ENCODE measurements at regions not wholly inside any gene's neighbourhood (a gene's known extent, or its start where the extent isn't known, plus 50 kb on each side); places are given as distances from the start of the nearest gene placed in this dataset.

DNA sequence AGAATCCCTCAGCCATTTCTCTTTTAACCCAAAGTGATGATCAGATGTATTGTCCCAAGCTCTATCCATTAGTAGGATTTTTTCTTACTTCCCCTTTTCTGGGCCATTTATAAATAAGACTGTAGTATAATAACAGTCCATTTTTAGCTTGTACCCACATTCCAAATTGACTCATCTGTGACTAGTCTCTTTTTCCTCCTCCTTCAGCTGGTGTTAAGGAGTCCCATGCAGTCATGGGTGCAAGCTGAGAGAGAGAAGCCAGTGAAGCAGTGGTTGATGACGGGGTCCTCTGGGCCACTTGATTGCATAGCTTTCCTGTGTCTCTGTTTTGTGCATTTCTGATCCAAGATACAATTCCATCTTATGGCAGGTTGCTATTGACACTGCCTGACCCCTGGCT is 476.0 kb upstream of the CD180 start:
- no peaks in the 10 kb centered on the region for H3K36me3 ChIP-seq (ENCODE audit: control insufficient read depth, insufficient read depth, low read length)
- no peak overlapping the region for H3K9ac ChIP-seq (ENCODE audit: low read depth, low read length)
- H3K9me3 ChIP-seq (ENCODE audit: control insufficient read depth, insufficient read depth, low read length), result peaks cover 4% of the 10 kb centered on the region
- no peaks in the 10 kb centered on the region for H3K4me1 ChIP-seq (ENCODE audit: control insufficient read depth, insufficient read depth, low read length)
- H3K27ac ChIP-seq (ENCODE audit: low read depth, low read length), result no peak overlapping the region
- no peaks in the 10 kb centered on the region for H3K27me3 ChIP-seq (ENCODE audit: control insufficient read depth, insufficient read depth, low read length)
- no peak overlapping the region for H3K4me3 ChIP-seq (ENCODE audit: low read depth, low read length)

- no peaks in the 10 kb centered on the region for H3K27me3 ChIP-seq (ENCODE audit: control insufficient read depth, insufficient read depth, low read length)
- no peaks in the 10 kb centered on the region for H3K36me3 ChIP-seq (ENCODE audit: control insufficient read depth, insufficient read depth, low read length)
- H3K9ac ChIP-seq (ENCODE audit: low read depth, low read length), result no peak overlapping the region
- H3K9me3 ChIP-seq (ENCODE audit: control insufficient read depth, insufficient read depth, low read length), result peaks cover 21% of the 10 kb centered on the region
- no peak overlapping the region for H3K4me3 ChIP-seq (ENCODE audit: low read depth, low read length)
- H3K27ac ChIP-seq (ENCODE audit: low read depth, low read length), result no peak overlapping the region
- no peaks in the 10 kb centered on the region for H3K4me1 ChIP-seq (ENCODE audit: control insufficient read depth, insufficient read depth, low read length)
Observed at GRCh38 chr5:67669916-67670315, 473.3 kb upstream of the CD180 start.

GRCh38 chr5:67660149-67660548 is 463.6 kb upstream of the CD180 start:
- Histone ChIP-seq H3K9ac (ENCODE audit: low read depth, low read length) (no peak overlapping the region), H3K4me1 (ENCODE audit: control insufficient read depth, insufficient read depth, low read length) (no peaks in the 10 kb centered on the region), H3K27ac (ENCODE audit: low read depth, low read length) (no peak overlapping the region), H3K36me3 (ENCODE audit: control insufficient read depth, insufficient read depth, low read length) (no peaks in the 10 kb centered on the region), H3K9me3 (ENCODE audit: control insufficient read depth, insufficient read depth, low read length) (no peaks in the 10 kb centered on the region), H3K27me3 (ENCODE audit: control insufficient read depth, insufficient read depth, low read length) (no peaks in the 10 kb centered on the region), H3K4me3 (ENCODE audit: low read depth, low read length) (no peak overlapping the region)

GRCh38 chr5:67659288-67659687 is 462.7 kb upstream of the CD180 start:
- Histone ChIP-seq H3K4me1 (ENCODE audit: control insufficient read depth, insufficient read depth, low read length) (no peaks in the 10 kb centered on the region), H3K27ac (ENCODE audit: low read depth, low read length) (no peak overlapping the region), H3K36me3 (ENCODE audit: control insufficient read depth, insufficient read depth, low read length) (no peaks in the 10 kb centered on the region), H3K9ac (ENCODE audit: low read depth, low read length) (no peak overlapping the region), H3K4me3 (ENCODE audit: low read depth, low read length) (no peak overlapping the region), H3K27me3 (ENCODE audit: control insufficient read depth, insufficient read depth, low read length) (no peaks in the 10 kb centered on the region), H3K9me3 (ENCODE audit: control insufficient read depth, insufficient read depth, low read length) (no peaks in the 10 kb centered on the region)

GRCh38 chr5:67657055-67657454 is 460.5 kb upstream of the CD180 start:
- H3K36me3 ChIP-seq (ENCODE audit: control insufficient read depth, insufficient read depth, low read length), result no peaks in the 10 kb centered on the region
- no peaks in the 10 kb centered on the region for H3K9me3 ChIP-seq (ENCODE audit: control insufficient read depth, insufficient read depth, low read length)
- H3K9ac ChIP-seq (ENCODE audit: low read depth, low read length), result no peak overlapping the region
- no peaks in the 10 kb centered on the region for H3K27me3 ChIP-seq (ENCODE audit: control insufficient read depth, insufficient read depth, low read length)
- no peaks in the 10 kb centered on the region for H3K4me1 ChIP-seq (ENCODE audit: control insufficient read depth, insufficient read depth, low read length)
- no peak overlapping the region for H3K4me3 ChIP-seq (ENCODE audit: low read depth, low read length)
- no peak overlapping the region for H3K27ac ChIP-seq (ENCODE audit: low read depth, low read length)

DNA sequence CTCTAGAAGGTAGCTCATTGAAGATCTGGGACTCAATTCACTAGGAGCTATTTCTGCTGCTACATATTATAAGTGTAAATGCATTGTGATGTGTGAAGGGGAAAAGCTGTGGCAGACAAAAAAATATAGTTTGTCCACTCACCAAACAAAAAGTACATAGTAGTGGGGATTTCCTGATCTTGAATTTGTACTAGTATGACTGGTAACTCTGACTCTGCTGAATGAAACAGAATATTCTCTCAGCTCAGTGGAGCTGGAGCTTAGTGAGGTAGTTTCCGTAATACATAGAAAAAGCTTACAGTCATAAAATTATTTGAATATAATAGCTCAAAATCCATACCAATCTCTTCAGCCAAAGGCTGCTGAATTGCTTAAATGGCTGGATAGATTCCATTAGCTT is 455.6 kb upstream of the CD180 start:
- no peaks in the 10 kb centered on the region for H3K9me3 ChIP-seq (ENCODE audit: control insufficient read depth, insufficient read depth, low read length)
- no peak overlapping the region for H3K4me3 ChIP-seq (ENCODE audit: low read depth, low read length)
- H3K4me1 ChIP-seq (ENCODE audit: control insufficient read depth, insufficient read depth, low read length), result no peaks in the 10 kb centered on the region
- no peaks in the 10 kb centered on the region for H3K36me3 ChIP-seq (ENCODE audit: control insufficient read depth, insufficient read depth, low read length)
- no peaks in the 10 kb centered on the region for H3K27me3 ChIP-seq (ENCODE audit: control insufficient read depth, insufficient read depth, low read length)
- no peak overlapping the region for H3K9ac ChIP-seq (ENCODE audit: low read depth, low read length)
- no peak overlapping the region for H3K27ac ChIP-seq (ENCODE audit: low read depth, low read length)

DNA sequence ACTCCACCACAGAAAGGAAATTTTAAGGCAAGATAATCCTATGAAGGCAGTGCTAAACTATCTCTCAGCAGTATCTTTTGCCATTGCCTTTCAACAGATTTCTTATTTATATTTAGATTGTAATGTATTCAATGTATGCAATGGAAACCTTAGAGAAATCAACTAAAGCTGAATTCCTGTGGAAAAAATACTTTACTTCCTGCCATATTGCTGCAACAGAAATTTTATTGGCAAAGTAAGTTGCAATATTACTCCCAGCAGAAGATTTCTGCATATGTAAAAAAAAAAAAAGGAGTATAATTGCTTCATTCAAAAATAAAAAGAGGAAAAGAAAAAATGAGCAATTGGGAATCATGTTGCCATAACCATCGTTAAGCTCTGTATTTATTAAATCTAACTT is 454.6 kb upstream of the CD180 start:
- H3K27ac ChIP-seq (ENCODE audit: low read depth, low read length), result no peak overlapping the region
- H3K9me3 ChIP-seq (ENCODE audit: control insufficient read depth, insufficient read depth, low read length), result no peaks in the 10 kb centered on the region
- H3K4me1 ChIP-seq (ENCODE audit: control insufficient read depth, insufficient read depth, low read length), result no peaks in the 10 kb centered on the region
- no peaks in the 10 kb centered on the region for H3K27me3 ChIP-seq (ENCODE audit: control insufficient read depth, insufficient read depth, low read length)
- H3K4me3 ChIP-seq (ENCODE audit: low read depth, low read length), result no peak overlapping the region
- no peaks in the 10 kb centered on the region for H3K36me3 ChIP-seq (ENCODE audit: control insufficient read depth, insufficient read depth, low read length)
- no peak overlapping the region for H3K9ac ChIP-seq (ENCODE audit: low read depth, low read length)

GRCh38 chr5:67648201-67648671 is 451.6 kb upstream of the CD180 start:
- no peak overlapping the region for H3K9ac ChIP-seq (ENCODE audit: low read depth, low read length)
- H3K27ac ChIP-seq (ENCODE audit: low read depth, low read length), result no peak overlapping the region
- no peaks in the 10 kb centered on the region for H3K36me3 ChIP-seq (ENCODE audit: control insufficient read depth, insufficient read depth, low read length)
- H3K27me3 ChIP-seq (ENCODE audit: control insufficient read depth, insufficient read depth, low read length), result no peaks in the 10 kb centered on the region
- H3K9me3 ChIP-seq (ENCODE audit: control insufficient read depth, insufficient read depth, low read length), result peaks cover 5% of the 10 kb centered on the region; the same call in 1 of the 2 replicates
- no peak overlapping the region for H3K4me3 ChIP-seq (ENCODE audit: low read depth, low read length)
- H3K4me1 ChIP-seq (ENCODE audit: control insufficient read depth, insufficient read depth, low read length), result no peaks in the 10 kb centered on the region

DNA sequence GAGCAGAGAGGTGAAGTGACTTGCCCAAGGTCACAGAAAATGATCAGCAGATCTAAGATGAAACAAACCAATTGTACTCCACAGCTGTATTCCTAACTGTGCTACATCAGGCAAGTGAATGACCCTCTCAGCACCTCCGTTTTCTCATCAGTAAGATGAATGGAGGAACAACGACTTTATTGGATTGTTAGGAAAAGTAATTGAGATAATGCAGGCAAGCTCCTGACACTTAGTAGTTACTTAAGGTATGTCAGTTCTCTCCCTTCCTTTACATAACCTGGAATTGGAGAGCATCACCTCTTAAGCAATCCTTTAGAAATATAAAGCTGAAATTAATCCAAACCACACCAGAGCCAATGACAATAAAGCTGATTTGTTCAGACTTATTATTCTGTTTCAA is 451.2 kb upstream of the CD180 start:
- no peaks in the 10 kb centered on the region for H3K36me3 ChIP-seq (ENCODE audit: control insufficient read depth, insufficient read depth, low read length)
- H3K4me3 ChIP-seq (ENCODE audit: low read depth, low read length), result no peak overlapping the region
- H3K27me3 ChIP-seq (ENCODE audit: control insufficient read depth, insufficient read depth, low read length), result no peaks in the 10 kb centered on the region
- no peak overlapping the region for H3K9ac ChIP-seq (ENCODE audit: low read depth, low read length)
- H3K4me1 ChIP-seq (ENCODE audit: control insufficient read depth, insufficient read depth, low read length), result no peaks in the 10 kb centered on the region
- peaks cover 5% of the 10 kb centered on the region; the same call in 1 of the 2 replicates for H3K9me3 ChIP-seq (ENCODE audit: control insufficient read depth, insufficient read depth, low read length)
- no peak overlapping the region for H3K27ac ChIP-seq (ENCODE audit: low read depth, low read length)

GRCh38 chr5:67644221-67644920 is 447.8 kb upstream of the CD180 start:
- no peaks in the 10 kb centered on the region for H3K4me1 ChIP-seq (ENCODE audit: control insufficient read depth, insufficient read depth, low read length)
- H3K27me3 ChIP-seq (ENCODE audit: control insufficient read depth, insufficient read depth, low read length), result no peaks in the 10 kb centered on the region
- peaks cover 5% of the 10 kb centered on the region; the same call in 1 of the 2 replicates for H3K9me3 ChIP-seq (ENCODE audit: control insufficient read depth, insufficient read depth, low read length)
- no peak overlapping the region for H3K27ac ChIP-seq (ENCODE audit: low read depth, low read length)
- no peak overlapping the region for H3K9ac ChIP-seq (ENCODE audit: low read depth, low read length)
- H3K4me3 ChIP-seq (ENCODE audit: low read depth, low read length), result no peak overlapping the region
- H3K36me3 ChIP-seq (ENCODE audit: control insufficient read depth, insufficient read depth, low read length), result no peaks in the 10 kb centered on the region

GRCh38 chr5:67643536-67643935 is 446.9 kb upstream of the CD180 start:
- no peak overlapping the region for H3K4me3 ChIP-seq (ENCODE audit: low read depth, low read length)
- H3K27ac ChIP-seq (ENCODE audit: low read depth, low read length), result no peak overlapping the region
- no peaks in the 10 kb centered on the region for H3K36me3 ChIP-seq (ENCODE audit: control insufficient read depth, insufficient read depth, low read length)
- H3K9me3 ChIP-seq (ENCODE audit: control insufficient read depth, insufficient read depth, low read length), result peaks cover 5% of the 10 kb centered on the region; the same call in 1 of the 2 replicates
- H3K4me1 ChIP-seq (ENCODE audit: control insufficient read depth, insufficient read depth, low read length), result no peaks in the 10 kb centered on the region; the same call in 1 of the 2 replicates
- no peak overlapping the region for H3K9ac ChIP-seq (ENCODE audit: low read depth, low read length)
- H3K27me3 ChIP-seq (ENCODE audit: control insufficient read depth, insufficient read depth, low read length), result no peaks in the 10 kb centered on the region

Measured in HUES48 (cell line).